Activated T-helper 17 cell treated with anti-CD3 and anti-CD28 coated beads, Interleukin-2, amount 50 U/mL, for 72 hours (primary cell): ENCODE measurements at regions not wholly inside any gene's neighbourhood (a gene's known extent, or its start where the extent isn't known, plus 50 kb on each side); places are given as distances from the start of the nearest gene placed in this dataset.
"Not testable (repeated sequence)": the region's sequence is repeated elsewhere in the genome, so short reads cannot be mapped to it uniquely, and the experiment has no call there.

Experiments used
- ATAC-seq: fragments of 150-1000 bp; cut with Tn5 transposase; replicated peaks from 2 replicates; pipeline ENCODE4 v1.10.0; 2021; ENCODE audit warnings: mild to moderate bottlenecking, moderate library complexity
- H3K27ac Mint-ChIP-seq: one replicate; pipeline ENCODE4 v1.8.0; 2022; ENCODE audit warnings: mixed read lengths
- H3K27me3 Mint-ChIP-seq: one replicate; pipeline ENCODE4 v1.8.0; 2022; ENCODE audit warnings: mixed read lengths
- H3K36me3 Mint-ChIP-seq: one replicate; pipeline ENCODE4 v1.8.0; 2022; ENCODE audit warnings: low read depth, mild to moderate bottlenecking, mixed read lengths
- H3K4me1 Mint-ChIP-seq: one replicate; pipeline ENCODE4 v1.8.0; 2022; ENCODE audit warnings: mixed read lengths
- H3K4me3 Mint-ChIP-seq: one replicate; pipeline ENCODE4 v1.8.0; 2022; ENCODE audit warnings: mild to moderate bottlenecking, mixed read lengths
- H3K9me3 Mint-ChIP-seq: one replicate; pipeline ENCODE4 v1.8.0; 2022; ENCODE audit warnings: mixed read lengths

DNA sequence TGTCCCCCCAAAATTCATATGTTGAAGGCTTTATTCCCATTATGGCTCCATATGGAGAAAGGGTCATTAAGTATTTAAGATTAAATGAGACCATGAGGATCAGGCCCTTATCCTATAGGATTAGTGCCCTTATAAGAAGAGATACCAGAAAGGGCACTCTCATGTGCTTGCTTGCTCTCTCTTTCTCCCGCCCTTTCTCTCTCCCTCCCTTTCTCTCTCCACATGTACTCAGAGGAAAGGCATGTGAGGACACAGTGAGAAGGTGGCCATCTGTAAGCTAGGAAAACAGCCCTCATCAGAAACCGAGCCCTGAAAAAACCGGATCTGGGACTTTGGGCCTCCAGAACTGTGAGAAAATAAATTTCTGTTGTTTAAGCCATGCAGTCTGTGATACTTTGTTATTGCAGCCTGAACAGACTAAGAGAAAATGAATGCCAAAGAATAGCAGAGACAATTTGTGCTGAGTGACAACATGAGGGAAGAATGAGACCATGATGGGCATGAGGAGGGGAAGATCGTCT lies 300.0 kb upstream of the SLC39A10 start:
- no peak overlapping the region for H3K4me3 Mint-ChIP-seq
- ATAC-seq: no peak
- peaks cover 5% of the 10 kb centered on the region for H3K4me1 Mint-ChIP-seq
- no peak overlapping the region for H3K27ac Mint-ChIP-seq
- no peaks in the 10 kb centered on the region for H3K36me3 Mint-ChIP-seq
- H3K9me3 Mint-ChIP-seq: no peaks in the 10 kb centered on the region
- H3K27me3 Mint-ChIP-seq: no peaks in the 10 kb centered on the region

DNA sequence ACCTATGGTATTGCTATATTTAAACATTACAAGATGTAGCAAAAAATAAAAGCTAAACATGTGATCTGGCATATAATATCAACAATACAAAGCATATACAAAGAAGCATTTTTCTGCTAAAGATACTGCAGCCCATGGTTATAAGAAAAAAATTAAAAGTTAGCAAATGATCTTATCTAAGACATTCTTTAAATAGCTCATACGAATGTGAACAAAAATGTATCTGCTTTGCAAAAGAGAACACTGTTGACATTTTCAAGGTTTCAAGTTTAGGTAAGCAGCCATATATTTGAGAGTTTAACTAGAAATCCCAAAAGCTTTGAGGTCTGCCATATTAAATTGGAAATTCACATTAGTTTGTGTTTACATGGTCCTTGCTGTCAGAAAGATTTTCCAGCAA lies 301.0 kb upstream of the SLC39A10 start:
- Mint-ChIP-seq H3K4me1 (peaks cover 5% of the 10 kb centered on the region), H3K4me3 (no peak overlapping the region), H3K27ac (no peak overlapping the region), H3K36me3 (no peaks in the 10 kb centered on the region), H3K27me3 (no peaks in the 10 kb centered on the region), H3K9me3 (no peaks in the 10 kb centered on the region)
- no peak for ATAC-seq

DNA sequence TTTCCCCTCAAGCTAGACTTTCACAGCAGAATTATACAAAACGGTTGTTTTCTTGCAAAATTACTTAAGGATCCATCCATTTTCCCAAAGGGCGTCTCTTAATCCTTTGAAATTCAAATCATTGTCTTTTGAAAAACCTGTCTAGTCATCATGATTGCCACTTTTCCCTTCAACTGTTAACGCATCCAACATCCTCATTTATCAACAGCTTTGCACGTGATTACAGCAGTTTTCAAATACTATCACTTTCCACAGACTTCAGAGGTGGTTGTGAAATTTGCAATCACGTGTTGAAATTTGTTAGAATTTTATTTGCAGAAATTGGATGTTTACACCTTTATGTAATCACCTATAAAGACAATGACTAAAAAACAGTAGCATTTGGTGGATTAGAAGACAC lies 304.4 kb upstream of the SLC39A10 start:
- H3K4me3 Mint-ChIP-seq: no peak overlapping the region
- no peaks in the 10 kb centered on the region for H3K4me1 Mint-ChIP-seq
- ATAC-seq: no peak
- H3K36me3 Mint-ChIP-seq: no peaks in the 10 kb centered on the region
- no peaks in the 10 kb centered on the region for H3K9me3 Mint-ChIP-seq
- no peak overlapping the region for H3K27ac Mint-ChIP-seq
- H3K27me3 Mint-ChIP-seq: no peaks in the 10 kb centered on the region

DNA sequence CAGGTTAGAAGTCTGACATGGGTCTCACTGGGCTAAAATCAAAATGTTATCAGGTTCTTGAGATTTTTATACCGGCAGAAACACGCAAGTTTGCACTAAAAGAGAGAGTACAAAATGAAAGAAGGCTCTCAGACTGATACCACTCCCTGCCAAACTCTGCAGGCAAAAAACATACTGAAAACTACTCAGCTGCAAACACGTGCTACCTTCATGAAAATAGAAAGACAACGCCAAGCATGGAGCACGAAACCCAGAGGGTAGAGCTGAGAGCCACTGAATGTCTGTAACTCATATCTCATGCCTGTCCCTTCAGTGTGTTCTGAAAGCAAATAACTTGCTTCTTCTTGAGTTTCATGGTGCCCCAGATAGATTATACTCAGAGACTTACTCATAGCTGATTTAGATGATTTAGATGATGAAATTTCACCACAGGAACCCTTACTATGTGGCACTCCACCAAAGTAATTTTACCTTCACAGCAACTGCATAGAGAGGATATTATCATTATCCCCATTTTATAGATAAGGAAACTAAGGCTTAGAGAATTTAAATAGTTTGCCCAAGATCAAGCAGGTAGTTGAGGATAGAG lies 313.0 kb upstream of the SLC39A10 start:
- no peaks in the 10 kb centered on the region for H3K9me3 Mint-ChIP-seq
- no peaks in the 10 kb centered on the region for H3K36me3 Mint-ChIP-seq
- no peak overlapping the region for H3K27ac Mint-ChIP-seq
- no peaks in the 10 kb centered on the region for H3K4me1 Mint-ChIP-seq
- no peak overlapping the region for H3K4me3 Mint-ChIP-seq
- peak; percentile 23 for ATAC-seq
- no peaks in the 10 kb centered on the region for H3K27me3 Mint-ChIP-seq

DNA sequence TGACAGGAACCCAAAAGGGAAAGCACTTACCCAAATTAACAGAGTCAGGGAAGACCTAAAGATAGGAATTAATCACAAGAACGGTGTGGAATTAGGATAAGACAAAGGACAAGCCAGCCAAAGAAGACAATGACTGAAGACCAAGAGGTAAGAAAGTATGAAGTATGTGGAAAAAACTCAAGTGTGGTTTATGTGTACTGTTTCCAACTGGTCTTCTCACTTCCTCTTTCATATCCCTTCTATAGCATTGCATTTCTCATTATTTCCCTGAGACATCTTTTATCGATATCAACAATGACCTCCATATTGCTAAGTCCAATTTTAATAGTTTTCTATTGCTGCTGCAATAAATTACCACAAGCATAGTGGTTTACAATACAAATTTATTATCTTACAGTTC lies 313.5 kb upstream of the SLC39A10 start:
- Mint-ChIP-seq H3K27ac (no peak overlapping the region), H3K4me1 (no peaks in the 10 kb centered on the region), H3K9me3 (no peaks in the 10 kb centered on the region), H3K4me3 (no peak overlapping the region), H3K36me3 (no peaks in the 10 kb centered on the region), H3K27me3 (no peaks in the 10 kb centered on the region)
- no peak for ATAC-seq

DNA sequence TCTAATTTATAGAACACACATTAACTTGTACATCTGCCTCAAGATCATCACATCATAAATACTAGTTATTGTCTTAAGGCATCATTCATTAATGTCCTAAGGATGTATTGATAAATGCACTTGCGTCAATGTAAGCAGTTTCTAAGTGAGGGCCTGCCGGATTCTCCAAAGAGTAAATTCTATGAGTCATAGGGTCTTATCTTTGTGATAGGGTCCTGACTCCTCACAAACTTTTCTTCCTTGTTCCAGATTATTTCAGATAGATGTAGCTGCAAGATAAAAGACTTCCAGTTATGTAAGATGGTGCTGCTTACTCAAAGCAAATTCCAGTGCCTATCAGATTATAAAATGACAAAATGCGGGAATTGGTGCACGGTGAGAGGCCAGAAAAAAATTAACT lies 315.0 kb upstream of the SLC39A10 start:
- Mint-ChIP-seq H3K36me3 (no peaks in the 10 kb centered on the region), H3K27ac (no peak overlapping the region), H3K27me3 (no peaks in the 10 kb centered on the region), H3K4me3 (no peak overlapping the region), H3K4me1 (no peaks in the 10 kb centered on the region), H3K9me3 (no peaks in the 10 kb centered on the region)
- no peak for ATAC-seq

DNA sequence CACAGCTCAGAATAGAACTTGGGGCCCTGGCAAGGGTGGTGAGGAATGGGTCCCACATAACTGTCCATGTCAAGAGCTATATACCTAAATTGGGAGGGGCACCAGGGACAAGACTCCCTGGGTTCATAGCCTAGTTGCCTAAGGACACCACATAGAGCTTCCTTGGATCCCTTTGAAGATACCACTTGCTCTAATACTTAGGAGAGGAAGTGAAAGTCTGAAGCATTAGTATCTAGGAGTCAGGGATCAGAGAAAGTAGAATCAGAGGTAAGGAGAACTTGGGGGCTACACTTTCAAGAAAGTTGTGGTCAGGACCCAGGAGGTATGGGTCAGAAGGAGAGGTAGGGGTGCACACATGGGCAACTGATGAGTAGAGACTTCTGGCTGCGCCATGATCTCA lies 318.2 kb upstream of the SLC39A10 start:
- no peak overlapping the region for H3K4me3 Mint-ChIP-seq
- no peaks in the 10 kb centered on the region for H3K9me3 Mint-ChIP-seq
- ATAC-seq: no peak
- H3K27ac Mint-ChIP-seq: peak overlapping the region; percentile 33
- no peaks in the 10 kb centered on the region for H3K27me3 Mint-ChIP-seq
- H3K4me1 Mint-ChIP-seq: no peaks in the 10 kb centered on the region
- H3K36me3 Mint-ChIP-seq: no peaks in the 10 kb centered on the region

DNA sequence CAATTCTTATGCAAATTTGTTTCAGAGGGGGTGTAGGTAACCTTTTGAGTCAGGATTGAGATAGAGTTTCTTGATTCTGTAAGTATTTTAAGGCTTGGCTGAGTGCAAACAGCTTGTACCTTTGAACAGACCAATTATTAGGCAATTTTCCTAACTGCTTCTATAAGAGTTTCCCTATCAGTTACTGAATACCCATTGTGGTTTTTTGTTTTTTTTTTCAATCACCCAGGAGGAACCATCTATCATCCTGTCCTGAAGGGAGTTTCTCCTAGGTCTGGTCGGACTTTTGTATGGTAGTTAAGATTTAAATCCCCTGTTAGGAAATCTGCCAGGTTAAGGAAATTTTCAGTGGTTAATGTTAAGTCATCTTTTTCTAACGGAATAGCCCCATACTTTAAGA lies 319.4 kb upstream of the SLC39A10 start:
- H3K9me3 Mint-ChIP-seq: no peaks in the 10 kb centered on the region
- H3K36me3 Mint-ChIP-seq: no peaks in the 10 kb centered on the region
- no peaks in the 10 kb centered on the region for H3K27me3 Mint-ChIP-seq
- H3K4me1 Mint-ChIP-seq: no peaks in the 10 kb centered on the region
- no peak overlapping the region for H3K4me3 Mint-ChIP-seq
- ATAC-seq: no peak
- no peak overlapping the region for H3K27ac Mint-ChIP-seq

DNA sequence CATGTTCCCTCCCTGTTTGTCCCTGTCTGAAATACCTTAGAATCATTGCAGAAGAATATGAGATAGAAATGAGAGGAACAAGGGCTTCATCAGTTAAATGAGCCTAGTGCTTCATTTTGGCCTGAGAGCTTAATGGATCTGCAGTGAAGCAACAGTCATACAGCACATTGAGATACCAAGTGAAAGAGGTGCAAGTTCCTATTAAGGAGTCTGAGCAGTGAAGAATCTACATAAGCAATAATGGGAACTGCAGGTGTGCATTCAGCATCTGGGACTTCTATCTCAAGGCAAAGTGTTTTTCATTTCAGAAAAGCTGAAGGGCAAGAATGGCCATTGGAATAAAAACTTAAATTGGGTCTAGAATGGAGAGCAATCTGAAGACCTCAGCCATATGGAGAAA lies 323.2 kb upstream of the SLC39A10 start:
- H3K27ac Mint-ChIP-seq: no peak overlapping the region
- no peak overlapping the region for H3K4me3 Mint-ChIP-seq
- H3K27me3 Mint-ChIP-seq: no peaks in the 10 kb centered on the region
- no peaks in the 10 kb centered on the region for H3K4me1 Mint-ChIP-seq
- H3K36me3 Mint-ChIP-seq: no peaks in the 10 kb centered on the region
- no peaks in the 10 kb centered on the region for H3K9me3 Mint-ChIP-seq
- ATAC-seq: no peak

DNA sequence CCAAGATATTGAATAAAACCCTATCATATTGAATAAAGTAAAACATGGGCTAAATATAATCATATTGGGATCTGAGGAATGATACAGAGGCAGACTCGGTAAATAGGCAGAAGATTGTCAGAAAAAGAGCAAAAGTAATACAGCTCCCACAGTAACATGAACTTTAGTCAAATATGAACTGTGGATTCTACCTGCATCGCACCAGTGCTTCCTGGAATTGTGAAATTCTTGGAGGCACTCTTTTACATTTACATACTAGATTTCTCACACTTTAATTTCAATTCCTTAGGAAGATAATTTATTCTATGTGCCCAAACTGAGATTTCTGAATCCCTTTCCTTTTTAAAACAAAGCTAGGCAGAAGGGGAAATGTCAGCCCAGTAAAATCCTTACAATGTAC lies 325.1 kb upstream of the SLC39A10 start:
- Mint-ChIP-seq H3K27ac (no peak overlapping the region), H3K9me3 (no peaks in the 10 kb centered on the region), H3K4me3 (no peak overlapping the region), H3K4me1 (no peaks in the 10 kb centered on the region), H3K27me3 (peaks cover 4% of the 10 kb centered on the region), H3K36me3 (no peaks in the 10 kb centered on the region)
- ATAC-seq: no peak

DNA sequence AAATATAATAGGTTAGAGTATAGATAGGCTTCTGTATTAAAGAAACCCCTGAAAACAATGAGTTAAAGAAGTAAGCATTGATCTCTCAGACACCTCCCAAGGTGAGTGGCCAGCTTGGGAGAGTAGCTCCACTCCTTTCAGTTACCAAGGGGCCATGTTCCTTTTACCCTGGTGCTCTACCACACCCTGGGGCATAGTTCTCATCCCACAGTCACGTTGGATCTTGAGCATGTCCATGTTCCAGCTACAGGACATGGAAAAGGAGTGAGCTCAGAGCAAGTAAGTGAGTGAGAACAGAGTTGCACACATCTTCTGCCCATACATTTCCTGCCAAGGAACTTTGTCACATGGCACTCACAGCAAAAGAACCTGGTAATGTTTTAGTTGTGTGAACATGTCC lies 325.9 kb upstream of the SLC39A10 start:
- Mint-ChIP-seq H3K4me3 (no peak overlapping the region), H3K27ac (no peak overlapping the region), H3K9me3 (no peaks in the 10 kb centered on the region), H3K27me3 (peaks cover 8% of the 10 kb centered on the region), H3K36me3 (no peaks in the 10 kb centered on the region), H3K4me1 (no peaks in the 10 kb centered on the region)
- no peak for ATAC-seq

DNA sequence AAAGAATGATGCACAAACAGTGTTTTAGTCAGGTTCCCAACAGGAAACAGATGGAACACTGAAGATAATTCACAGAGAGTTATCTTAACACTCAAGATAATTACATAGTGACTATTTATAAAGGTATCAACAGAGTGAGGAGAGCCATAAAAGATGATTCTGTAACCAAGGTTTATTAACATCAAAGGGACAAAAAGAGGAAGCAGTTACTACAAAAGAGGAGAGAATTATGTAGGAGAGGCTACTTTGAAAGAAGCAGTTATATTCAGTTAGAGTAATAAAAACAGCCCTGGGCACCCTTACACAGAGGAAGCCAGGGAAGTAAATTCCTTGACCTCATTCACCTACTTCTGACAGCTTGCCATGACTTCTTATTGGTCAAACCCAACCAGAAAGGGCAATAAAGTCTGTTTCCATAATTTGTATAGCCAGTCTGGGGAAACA lies 326.5 kb upstream of the SLC39A10 start:
- H3K36me3 Mint-ChIP-seq: no peaks in the 10 kb centered on the region
- no peaks in the 10 kb centered on the region for H3K4me1 Mint-ChIP-seq
- no peak for ATAC-seq
- peaks cover 8% of the 10 kb centered on the region for H3K27me3 Mint-ChIP-seq
- H3K9me3 Mint-ChIP-seq: no peaks in the 10 kb centered on the region
- no peak overlapping the region for H3K4me3 Mint-ChIP-seq
- no peak overlapping the region for H3K27ac Mint-ChIP-seq

DNA sequence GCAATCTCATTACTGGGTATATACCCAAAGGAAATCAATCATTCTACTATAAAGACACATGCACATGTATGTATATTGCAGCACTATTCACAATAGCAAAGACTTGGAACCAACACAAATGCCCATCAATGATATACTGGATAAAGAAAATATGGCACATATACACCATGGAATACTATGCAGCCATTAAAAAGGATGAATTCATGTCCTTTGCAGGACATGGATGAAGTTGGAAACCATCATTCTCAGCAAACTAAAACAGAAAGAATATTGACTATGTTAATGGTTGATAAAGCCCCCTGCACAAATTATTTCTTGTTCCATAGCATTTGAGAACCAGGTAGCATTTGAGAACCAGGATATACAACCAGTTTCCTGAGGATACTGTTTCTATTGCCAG lies 327.2 kb upstream of the SLC39A10 start:
- not testable (repeated sequence) for ATAC-seq, H3K36me3 Mint-ChIP-seq, H3K4me3 Mint-ChIP-seq, H3K27ac Mint-ChIP-seq, H3K27me3 Mint-ChIP-seq, H3K4me1 Mint-ChIP-seq, H3K9me3 Mint-ChIP-seq

DNA sequence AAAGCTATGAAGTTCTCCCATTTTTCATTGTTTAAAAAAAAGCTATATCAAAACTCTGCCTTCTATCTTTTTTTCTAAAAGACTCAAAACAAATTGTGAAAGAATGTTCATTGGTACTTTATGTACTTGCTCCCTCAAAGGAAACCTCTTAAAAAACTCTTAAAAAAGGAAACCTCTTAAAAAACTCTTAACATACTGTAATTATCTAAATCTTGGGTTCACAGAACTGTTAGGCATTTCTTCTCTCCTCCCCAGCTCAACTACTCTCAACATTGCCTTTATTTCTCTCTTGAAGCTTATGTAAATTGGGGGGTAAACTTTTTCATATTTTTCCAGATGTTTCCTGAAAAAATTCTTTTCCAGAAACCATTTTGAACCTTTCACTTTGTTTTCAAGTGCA lies 330.5 kb upstream of the SLC39A10 start:
- Mint-ChIP-seq H3K36me3 (no peaks in the 10 kb centered on the region), H3K4me1 (no peaks in the 10 kb centered on the region), H3K27me3 (peaks cover 8% of the 10 kb centered on the region), H3K4me3 (no peak overlapping the region), H3K9me3 (no peaks in the 10 kb centered on the region), H3K27ac (no peak overlapping the region)
- no peak for ATAC-seq

DNA sequence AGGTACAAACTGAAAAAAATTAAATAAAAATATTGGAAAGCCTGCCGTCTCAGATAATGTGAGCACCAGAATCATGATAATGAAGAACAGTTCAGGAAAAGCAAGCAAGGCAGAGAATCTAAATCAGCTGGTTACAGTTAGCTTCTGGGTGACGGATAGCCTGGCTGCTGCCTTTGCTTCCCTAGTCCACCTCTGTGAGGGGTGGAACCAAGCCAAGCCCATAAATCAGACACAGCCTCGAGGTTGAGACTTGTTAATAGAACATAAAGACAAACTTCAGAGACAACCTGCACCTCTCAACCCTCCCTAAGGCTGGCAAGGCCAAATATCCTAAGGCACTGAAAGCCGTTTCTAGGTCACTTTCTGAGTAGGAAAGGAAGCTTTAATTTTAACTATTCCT lies 334.7 kb upstream of the SLC39A10 start:
- no peak for ATAC-seq
- Mint-ChIP-seq H3K27me3 (peaks cover 4% of the 10 kb centered on the region), H3K36me3 (no peaks in the 10 kb centered on the region), H3K4me3 (no peak overlapping the region), H3K4me1 (no peaks in the 10 kb centered on the region), H3K9me3 (no peaks in the 10 kb centered on the region), H3K27ac (no peak overlapping the region)

DNA sequence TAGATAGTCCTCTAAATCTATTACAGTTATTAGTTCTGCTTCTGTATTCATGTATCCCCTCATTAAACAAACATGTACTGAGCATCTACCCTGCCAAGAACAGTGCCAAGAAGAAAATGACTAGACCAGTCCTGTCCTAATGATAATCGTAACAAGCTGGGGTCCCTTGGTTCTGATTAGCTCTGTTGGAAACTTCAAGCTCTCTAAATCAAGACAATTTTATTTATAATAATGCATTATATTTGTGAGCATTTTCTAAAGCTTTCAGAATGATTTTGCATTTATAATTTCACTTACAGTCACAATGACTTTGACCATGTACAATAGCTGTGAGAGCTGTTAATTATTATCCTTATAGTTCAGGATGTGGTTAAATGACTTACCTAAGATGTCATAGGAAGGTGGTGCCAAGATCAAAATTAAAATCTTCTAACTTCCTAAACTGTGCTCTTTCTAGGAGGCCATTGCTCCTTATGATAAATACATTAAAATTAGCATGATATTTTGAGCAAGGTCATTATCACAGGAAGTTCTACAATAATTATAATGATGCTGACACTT lies 336.5 kb upstream of the SLC39A10 start:
- no peak overlapping the region for H3K27ac Mint-ChIP-seq
- no peaks in the 10 kb centered on the region for H3K4me1 Mint-ChIP-seq
- no peaks in the 10 kb centered on the region for H3K9me3 Mint-ChIP-seq
- H3K27me3 Mint-ChIP-seq: no peaks in the 10 kb centered on the region
- no peak overlapping the region for H3K4me3 Mint-ChIP-seq
- no peaks in the 10 kb centered on the region for H3K36me3 Mint-ChIP-seq
- ATAC-seq: no peak
